NCI-H69 (cell line): ENCODE measurements at regions not wholly inside any gene's neighbourhood (a gene's known extent, or its start where the extent isn't known, plus 50 kb on each side); places are given as distances from the start of the nearest gene placed in this dataset.

ENCODE experiments used
- DNase-seq: peaks from one replicate; lab custom pipeline; 2025; lab: John Stamatoyannopoulos, UW

GRCh38 chr5:124664287-124664686 lies 82.2 kb downstream of the ZNF608 start:
- DNase-seq, result no peak

GRCh38 chr5:124663101-124663506 lies 83.3 kb downstream of the ZNF608 start:
- peak; percentile 92 for DNase-seq

- peak; percentile 98 for DNase-seq
Observed at GRCh38 chr5:124662181-124662781, 84.2 kb downstream of the ZNF608 start.

- peak; percentile 92 for DNase-seq
Observed at GRCh38 chr5:124661317-124662141, 84.9 kb downstream of the ZNF608 start.

GRCh38 chr5:124660229-124661093 lies 86.0 kb downstream of the ZNF608 start:
- peak; percentile 86 for DNase-seq

GRCh38 chr5:124659798-124660197 lies 86.6 kb downstream of the ZNF608 start:
- peak; percentile 93 for DNase-seq

GRCh38 chr5:124658867-124659557 lies 87.4 kb downstream of the ZNF608 start:
- peak; percentile 50 for DNase-seq

- peak; percentile 99 for DNase-seq
Observed at GRCh38 chr5:124655921-124656511, 90.4 kb downstream of the ZNF608 start.

GRCh38 chr5:124655251-124655917 lies 91.1 kb downstream of the ZNF608 start:
- peak; percentile 96 for DNase-seq

- peak; percentile 90 for DNase-seq
Observed at GRCh38 chr5:124654418-124654817, 92.0 kb downstream of the ZNF608 start.

- DNase-seq, result no peak
Observed at GRCh38 chr5:124653666-124654065, 92.8 kb downstream of the ZNF608 start.

GRCh38 chr5:124652892-124653441 lies 93.5 kb downstream of the ZNF608 start:
- DNase-seq, result no peak

GRCh38 chr5:124652514-124652819 lies 94.0 kb downstream of the ZNF608 start:
- DNase-seq, result no peak

GRCh38 chr5:124651663-124652513 lies 94.6 kb downstream of the ZNF608 start:
- peak; percentile 98 for DNase-seq

- peak; percentile 88 for DNase-seq
Observed at GRCh38 chr5:124650951-124651662, 95.3 kb downstream of the ZNF608 start.

- DNase-seq, result peak; percentile 89
Observed at GRCh38 chr5:124650147-124650561, 96.3 kb downstream of the ZNF608 start.

GRCh38 chr5:124649491-124650146 lies 96.8 kb downstream of the ZNF608 start:
- DNase-seq, result peak; percentile 98

- DNase-seq, result peak; percentile 79
Observed at GRCh38 chr5:124648902-124649467, 97.5 kb downstream of the ZNF608 start.
